ENCODE measurements at regions not wholly inside any gene's neighbourhood (a gene's known extent, or its start where the extent isn't known, plus 50 kb on each side); places are given as distances from the start of the nearest gene placed in this dataset.

GRCh38 chr13:47556703-47557102 is 444.4 kb downstream of the SUCLA2 start:
- H3K9me3 ChIP-seq (ENCODE audit: insufficient read depth, low read length): no peaks in the 10 kb centered on the region
- no peak for TF ChIP-seq EZH2phosphoT487 (conservative IDR thresholded peaks at IDR 0.05; ENCODE audit: low read length)
- no peak for TF ChIP-seq CTCF (IDR thresholded peaks at IDR 0.05; ENCODE audit: insufficient read depth, low read length, poor library complexity, severe bottlenecking)
- no peak overlapping the region for H3K9ac ChIP-seq (ENCODE audit: low read length)
- no peaks in the 10 kb centered on the region for H3K27me3 ChIP-seq (ENCODE audit: low read length)
- no peaks in the 10 kb centered on the region for H3K79me2 ChIP-seq (ENCODE audit: insufficient read depth, low read length)
- no peaks in the 10 kb centered on the region for H3K9me2 ChIP-seq (replicated peaks; ENCODE audit: insufficient read depth, low read length)
- no peak overlapping the region for H3K4me2 ChIP-seq (ENCODE audit: low read depth, low read length, poor library complexity, severe bottlenecking)
- no peaks in the 10 kb centered on the region for H3K36me3 ChIP-seq (ENCODE audit: low read length)
- H2AFZ ChIP-seq (ENCODE audit: low read depth, low read length, severe bottlenecking): no peak overlapping the region
- no peak overlapping the region for H3K27ac ChIP-seq (ENCODE audit: low read depth, low read length)
- no peaks in the 10 kb centered on the region for H4K20me1 ChIP-seq (ENCODE audit: low read depth, low read length)
- no peak overlapping the region for H3K4me3 ChIP-seq (ENCODE audit: insufficient read depth, low read length, poor library complexity, severe bottlenecking)
- no peaks in the 10 kb centered on the region for H3F3A ChIP-seq (ENCODE audit: insufficient read depth)

DNA sequence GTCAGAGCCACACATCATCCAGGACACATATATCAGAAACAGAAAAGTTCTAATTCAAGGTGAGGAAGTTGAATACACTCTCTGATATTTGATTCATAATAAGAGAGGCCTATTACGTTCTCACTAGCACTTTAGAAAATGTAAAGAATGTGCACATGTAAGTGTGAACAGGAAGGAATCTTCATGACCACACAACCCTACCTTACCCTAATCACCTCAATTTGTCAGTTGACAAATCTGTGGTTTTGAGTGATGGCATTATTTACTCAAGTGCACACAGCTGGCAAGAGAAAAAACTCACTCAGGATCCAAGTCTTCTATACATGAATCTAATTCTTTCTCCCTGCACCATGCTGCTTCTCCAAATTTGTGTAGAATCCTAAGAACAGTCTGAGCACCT is 445.8 kb downstream of the SUCLA2 start:
- H3K27me3 ChIP-seq (ENCODE audit: low read length): no peaks in the 10 kb centered on the region

GRCh38 chr13:47553329-47553977 is 447.6 kb downstream of the SUCLA2 start:
- Histone ChIP-seq H3K27ac (ENCODE audit: low read depth, low read length) (no peak overlapping the region), H2AFZ (ENCODE audit: low read depth, low read length, severe bottlenecking) (no peak overlapping the region), H3K9me2 (replicated peaks; ENCODE audit: insufficient read depth, low read length) (no peaks in the 10 kb centered on the region), H3F3A (ENCODE audit: insufficient read depth) (no peaks in the 10 kb centered on the region), H3K27me3 (ENCODE audit: low read length) (no peaks in the 10 kb centered on the region), H3K9me3 (ENCODE audit: insufficient read depth, low read length) (no peaks in the 10 kb centered on the region), H3K4me2 (ENCODE audit: low read depth, low read length, poor library complexity, severe bottlenecking) (no peak overlapping the region), H3K9ac (ENCODE audit: low read length) (no peak overlapping the region), H4K20me1 (ENCODE audit: low read depth, low read length) (no peaks in the 10 kb centered on the region), H3K36me3 (ENCODE audit: low read length) (no peaks in the 10 kb centered on the region), H3K4me3 (ENCODE audit: insufficient read depth, low read length, poor library complexity, severe bottlenecking) (no peak overlapping the region), H3K79me2 (ENCODE audit: insufficient read depth, low read length) (no peaks in the 10 kb centered on the region)
- TF ChIP-seq EZH2phosphoT487 (conservative IDR thresholded peaks at IDR 0.05; ENCODE audit: low read length): no peak
- no peak for TF ChIP-seq CTCF (IDR thresholded peaks at IDR 0.05; ENCODE audit: insufficient read depth, low read length, poor library complexity, severe bottlenecking)

More for the DNA sequence above, 445.8 kb downstream of the SUCLA2 start:
- Histone ChIP-seq H2AFZ (ENCODE audit: low read depth, low read length, severe bottlenecking) (no peak overlapping the region), H4K20me1 (ENCODE audit: low read depth, low read length) (no peaks in the 10 kb centered on the region), H3K4me3 (ENCODE audit: insufficient read depth, low read length, poor library complexity, severe bottlenecking) (no peak overlapping the region), H3K27ac (ENCODE audit: low read depth, low read length) (no peak overlapping the region), H3K9me3 (ENCODE audit: insufficient read depth, low read length) (no peaks in the 10 kb centered on the region), H3K9ac (ENCODE audit: low read length) (no peak overlapping the region), H3K79me2 (ENCODE audit: insufficient read depth, low read length) (no peaks in the 10 kb centered on the region), H3K9me2 (replicated peaks; ENCODE audit: insufficient read depth, low read length) (no peaks in the 10 kb centered on the region), H3K36me3 (ENCODE audit: low read length) (no peaks in the 10 kb centered on the region), H3K4me2 (ENCODE audit: low read depth, low read length, poor library complexity, severe bottlenecking) (no peak overlapping the region), H3F3A (ENCODE audit: insufficient read depth) (no peaks in the 10 kb centered on the region)
- TF ChIP-seq EZH2phosphoT487 (conservative IDR thresholded peaks at IDR 0.05; ENCODE audit: low read length): no peak
- no peak for TF ChIP-seq CTCF (IDR thresholded peaks at IDR 0.05; ENCODE audit: insufficient read depth, low read length, poor library complexity, severe bottlenecking)
